ENCODE measurements at regions not wholly inside any gene's neighbourhood (a gene's known extent, or its start where the extent isn't known, plus 50 kb on each side); places are given as distances from the start of the nearest gene placed in this dataset.

GRCh38 chr3:117874904-117875874 is 1159.5 kb downstream of the IGSF11 start:
- DNase-seq = no peak

- DNase-seq = no peak
Observed at GRCh38 chr3:117875887-117876286, 1158.8 kb downstream of the IGSF11 start.

GRCh38 chr3:117880638-117881037 is 1154.0 kb downstream of the IGSF11 start:
- no peak for DNase-seq

DNA sequence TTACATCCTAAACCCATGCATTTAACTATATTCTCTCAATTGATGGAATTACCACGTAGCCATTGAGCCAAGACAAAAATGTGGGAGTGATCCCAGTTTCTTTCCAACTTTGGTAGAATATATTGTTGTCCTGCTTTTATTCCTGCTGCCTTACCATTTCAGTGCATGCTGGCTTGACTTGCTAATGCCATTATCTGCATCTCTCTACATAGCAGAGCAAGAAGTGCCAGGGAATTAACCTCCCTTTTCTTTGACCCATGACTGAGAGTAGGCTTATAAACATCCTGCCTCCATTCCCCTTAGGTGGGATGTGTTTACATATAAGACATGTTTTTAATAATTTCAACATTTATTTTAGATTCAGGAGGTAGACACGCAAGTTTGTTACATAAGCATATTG is 1153.4 kb downstream of the IGSF11 start:
- DNase-seq = no peak

DNA sequence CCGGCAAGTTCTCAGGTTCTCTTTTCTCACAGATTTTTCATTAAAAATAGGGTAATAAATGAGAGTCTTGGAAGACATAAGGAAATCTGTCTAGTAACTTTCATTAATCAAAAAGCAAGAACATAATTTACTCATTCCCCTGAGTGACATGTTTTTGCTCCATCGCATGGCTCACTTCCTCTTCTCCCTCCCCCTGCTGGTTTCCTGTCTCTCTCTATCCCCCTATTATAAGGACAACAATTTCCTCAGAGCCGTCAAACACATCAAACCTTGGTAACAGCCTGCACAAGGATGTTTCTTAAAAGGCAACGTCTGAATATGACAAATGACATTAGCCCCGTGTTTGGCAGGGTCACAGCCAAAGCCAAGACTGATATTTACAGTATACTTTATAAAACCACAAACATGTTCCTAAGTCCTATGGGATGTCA is 1149.6 kb downstream of the IGSF11 start:
- DNase-seq = no peak

DNA sequence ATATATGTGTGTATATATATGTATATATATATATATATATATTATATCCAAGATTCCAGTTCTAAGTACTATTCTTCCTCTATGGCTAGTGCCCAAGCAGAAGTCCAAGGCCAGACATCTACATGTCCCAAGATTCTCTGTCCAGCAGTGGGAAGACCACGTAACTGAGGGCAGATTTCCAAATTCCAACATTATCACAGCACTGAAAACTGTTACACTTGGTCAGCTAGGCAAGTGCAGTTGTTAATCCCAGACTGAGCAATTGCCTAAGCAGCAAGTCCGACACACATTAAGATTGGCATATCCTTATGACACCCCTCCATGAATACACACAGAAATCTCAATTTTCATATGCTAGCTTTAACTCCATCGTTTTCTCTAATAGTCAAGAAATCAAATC is 1148.5 kb downstream of the IGSF11 start:
- no peak for DNase-seq

- DNase-seq = no peak
Observed at GRCh38 chr3:117887031-117887430, 1147.6 kb downstream of the IGSF11 start.

- DNase-seq = no peak
Observed at GRCh38 chr3:117887901-117888300, 1146.7 kb downstream of the IGSF11 start.

GRCh38 chr3:117892431-117892841 is 1142.2 kb downstream of the IGSF11 start:
- DNase-seq = no peak

GRCh38 chr3:117893001-117893400 is 1141.6 kb downstream of the IGSF11 start:
- DNase-seq = no peak

GRCh38 chr3:117893638-117894037 is 1141.0 kb downstream of the IGSF11 start:
- no peak for DNase-seq

GRCh38 chr3:117898722-117899522 is 1135.7 kb downstream of the IGSF11 start:
- DNase-seq = no peak

DNA sequence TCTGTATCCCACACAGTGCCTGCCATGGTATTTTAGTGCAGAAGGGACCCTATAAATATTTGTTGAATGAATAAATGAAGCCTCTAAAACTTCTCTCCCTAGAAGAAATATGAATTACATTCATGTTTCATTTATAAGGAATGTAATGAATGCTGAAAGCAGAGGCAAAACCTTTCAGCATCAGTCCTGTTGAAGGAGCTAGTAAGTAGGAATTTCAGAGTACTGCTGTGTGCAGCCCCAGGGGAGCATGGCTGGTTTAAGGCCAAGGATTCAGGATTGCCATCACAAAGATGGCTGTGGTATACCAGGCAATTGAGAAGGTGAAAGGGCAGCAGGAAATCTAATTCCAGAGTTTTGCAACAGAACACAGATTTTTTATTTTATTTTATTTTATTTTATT is 1131.4 kb downstream of the IGSF11 start:
- no peak for DNase-seq

- no peak for DNase-seq
Observed at GRCh38 chr3:117910820-117911521, 1123.7 kb downstream of the IGSF11 start.

DNA sequence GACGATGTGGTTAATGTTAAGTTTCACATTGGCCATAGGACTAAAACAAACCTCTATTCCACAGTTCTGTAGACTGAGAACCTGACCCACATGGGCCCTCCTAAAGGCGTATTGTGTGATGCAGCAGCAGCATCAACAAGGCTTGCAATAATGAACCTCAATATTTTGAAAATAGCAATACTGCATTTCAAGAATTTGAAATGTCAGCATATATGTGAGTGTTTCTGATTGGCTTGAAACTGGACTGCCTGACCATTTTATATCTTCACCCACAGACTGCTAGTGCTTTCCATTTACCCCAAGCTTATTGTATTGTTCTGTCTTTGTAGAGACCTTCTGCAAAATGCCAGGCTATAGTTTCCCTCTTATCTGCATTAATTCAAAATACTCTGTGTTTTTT is 1122.3 kb downstream of the IGSF11 start:
- no peak for DNase-seq

GRCh38 chr3:117914540-117915100 is 1120.0 kb downstream of the IGSF11 start:
- DNase-seq = no peak

- no peak for DNase-seq
Observed at GRCh38 chr3:117916839-117917238, 1117.8 kb downstream of the IGSF11 start.

DNA sequence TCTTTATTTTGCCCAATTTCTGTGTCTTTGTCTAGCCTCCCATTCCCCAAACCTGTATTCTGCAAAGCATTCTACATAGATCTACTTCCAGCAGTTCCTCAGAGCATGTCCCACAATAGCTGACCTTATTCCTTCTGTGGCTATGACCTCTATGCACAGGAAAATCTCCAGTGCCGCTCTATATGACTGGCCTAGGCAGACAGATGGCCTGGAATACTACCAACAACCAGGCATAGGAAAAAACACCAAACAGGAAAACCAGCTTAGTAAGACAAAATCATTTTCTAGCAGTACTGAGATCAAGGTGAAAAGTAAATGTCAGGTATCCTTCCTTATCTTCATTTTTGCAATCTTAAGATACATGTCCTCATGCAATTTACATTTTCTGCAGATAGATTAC is 1115.0 kb downstream of the IGSF11 start:
- no peak for DNase-seq

- no peak for DNase-seq
Observed at GRCh38 chr3:117920253-117920898, 1114.3 kb downstream of the IGSF11 start.

DNA sequence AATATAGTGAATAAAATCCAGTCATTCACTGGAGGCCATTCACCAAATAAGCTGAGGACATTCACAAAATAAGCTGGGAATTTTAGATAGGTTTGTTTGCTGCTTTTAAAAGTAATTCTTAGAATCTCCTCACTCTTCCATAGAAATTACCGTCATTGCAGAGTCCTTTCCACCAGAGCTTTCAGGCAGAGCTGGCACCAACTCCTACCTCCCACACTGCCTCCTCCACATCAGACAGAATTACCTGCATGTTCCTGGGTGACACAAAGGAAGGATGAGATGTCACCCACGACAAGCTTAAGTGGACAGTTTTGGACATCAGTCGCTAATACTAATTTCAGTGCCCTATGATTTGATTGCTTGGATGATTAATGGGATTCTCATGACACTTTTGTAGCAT is 1113.2 kb downstream of the IGSF11 start:
- no peak for DNase-seq

GRCh38 chr3:117922039-117922438 is 1112.6 kb downstream of the IGSF11 start:
- DNase-seq = no peak

DNA sequence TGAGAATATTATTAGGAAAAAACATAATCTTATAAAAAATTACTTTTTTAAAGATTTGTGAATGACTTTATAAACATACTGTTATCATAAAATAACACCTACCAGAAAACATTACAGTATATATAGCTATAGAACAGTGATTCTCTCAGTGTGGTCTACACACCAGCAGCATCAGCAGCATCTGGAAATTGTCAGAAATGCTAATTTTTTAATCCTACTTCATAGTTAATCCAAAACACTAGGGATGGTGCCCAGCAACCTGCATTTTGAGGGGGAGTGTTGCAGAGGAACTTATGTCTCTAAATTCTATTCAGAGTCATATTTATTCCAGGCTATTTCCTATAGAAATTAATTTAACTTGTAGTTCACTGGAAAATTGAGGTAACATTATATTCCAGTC is 1107.8 kb downstream of the IGSF11 start:
- DNase-seq = no peak

All from activated T-cell treated with anti-CD3 and anti-CD28 coated beads, Interleukin-2, amount 50 U/mL, for 1 hour (primary cell).